GM18858 (cell line): ENCODE measurements at regions not wholly inside any gene's neighbourhood (a gene's known extent, or its start where the extent isn't known, plus 50 kb on each side); places are given as distances from the start of the nearest gene placed in this dataset.
"Not testable (repeated sequence)": the region's sequence is repeated elsewhere in the genome, so short reads cannot be mapped to it uniquely, and the experiment has no call there.

Experiments used
- ATAC-seq: cut with Tn5 transposase; IDR thresholded peaks from one replicate; pipeline ENCODE4 v1.9.1; 2021; ENCODE audit not compliant: unreplicated experiment

GRCh38 chr14:105600195-105600938 lies 74.0 kb downstream of the TMEM121 start:
- ATAC-seq, result not testable (repeated sequence)

GRCh38 chr14:105600939-105601359 lies 74.6 kb downstream of the TMEM121 start:
- ATAC-seq, result no peak

GRCh38 chr14:105601360-105602242 lies 75.2 kb downstream of the TMEM121 start:
- no peak for ATAC-seq

- no peak for ATAC-seq
Measured at GRCh38 chr14:105602243-105602750, 75.9 kb downstream of the TMEM121 start.

GRCh38 chr14:105602799-105603793 lies 76.7 kb downstream of the TMEM121 start:
- no peak for ATAC-seq

GRCh38 chr14:105604531-105605463 lies 78.4 kb downstream of the TMEM121 start:
- ATAC-seq, result not testable (repeated sequence)

GRCh38 chr14:105605464-105606304 lies 79.3 kb downstream of the TMEM121 start:
- ATAC-seq, result no peak

GRCh38 chr14:105606305-105606975 lies 80.1 kb downstream of the TMEM121 start:
- ATAC-seq, result not testable (repeated sequence)

GRCh38 chr14:105607025-105607424 lies 80.6 kb downstream of the TMEM121 start:
- not testable (repeated sequence) for ATAC-seq

- ATAC-seq, result not testable (repeated sequence)
Measured at GRCh38 chr14:105614987-105615386, 88.6 kb downstream of the TMEM121 start.

- not testable (repeated sequence) for ATAC-seq
Measured at GRCh38 chr14:105615986-105616801, 89.8 kb downstream of the TMEM121 start.

GRCh38 chr14:105616802-105617192 lies 90.4 kb downstream of the TMEM121 start:
- no peak for ATAC-seq

- no peak for ATAC-seq
Measured at GRCh38 chr14:105617201-105617777, 90.9 kb downstream of the TMEM121 start.

- ATAC-seq, result not testable (repeated sequence)
Measured at GRCh38 chr14:105617805-105618204, 91.4 kb downstream of the TMEM121 start.

- ATAC-seq, result not testable (repeated sequence)
Measured at GRCh38 chr14:105619324-105619723, 92.9 kb downstream of the TMEM121 start.

- not testable (repeated sequence) for ATAC-seq
Measured at GRCh38 chr14:105620178-105620864, 93.9 kb downstream of the TMEM121 start.
